ENCODE measurements at regions not wholly inside any gene's neighbourhood (a gene's known extent, or its start where the extent isn't known, plus 50 kb on each side); places are given as distances from the start of the nearest gene placed in this dataset.
A peak's percentile ranks its signal among the peaks of the same experiment; 100 is the strongest.
"Not testable (repeated sequence)": the region's sequence is repeated elsewhere in the genome, so short reads cannot be mapped to it uniquely, and the experiment has no call there.

- H3K36me3 ChIP-seq, result no peaks in the 10 kb centered on the region
- 52% methylated on average over 2 of the region's 2 CpGs for WGBS
Measured at GRCh38 chr4:22596409-22596808, 80.5 kb upstream of the ADGRA3 start.

GRCh38 chr4:22597471-22597870 is 81.6 kb upstream of the ADGRA3 start:
- no peak overlapping the region for H3K27ac ChIP-seq
- H3K9me3 ChIP-seq, result no peaks in the 10 kb centered on the region
- no peak for DNase-seq (ENCODE audit: low spot score in 2 of 2)
- no peak overlapping the region for H3K4me3 ChIP-seq
- H3K4me1 ChIP-seq, result no peaks in the 10 kb centered on the region
- no peaks in the 10 kb centered on the region for H3K36me3 ChIP-seq
- TF ChIP-seq POLR2A (IDR thresholded peaks at IDR 0.05) (no peak), CTCF (IDR thresholded peaks at IDR 0.05) (no peak), POLR2AphosphoS5 (IDR thresholded peaks at IDR 0.05) (no peak), EP300 (IDR thresholded peaks at IDR 0.05) (no peak)
- H3K27me3 ChIP-seq, result no peaks in the 10 kb centered on the region
- 94% methylated on average over 5 of the region's 5 CpGs for WGBS

More at GRCh38 chr4:22596409-22596808, 80.5 kb upstream of the ADGRA3 start:
- TF ChIP-seq POLR2AphosphoS5 (IDR thresholded peaks at IDR 0.05) (no peak), POLR2A (IDR thresholded peaks at IDR 0.05) (no peak), CTCF (IDR thresholded peaks at IDR 0.05) (no peak), EP300 (IDR thresholded peaks at IDR 0.05) (no peak)
- no peak for DNase-seq (ENCODE audit: low spot score in 2 of 2)
- Histone ChIP-seq H3K4me3 (no peak overlapping the region), H3K27me3 (no peaks in the 10 kb centered on the region), H3K4me1 (no peaks in the 10 kb centered on the region), H3K27ac (no peak overlapping the region), H3K9me3 (no peaks in the 10 kb centered on the region)

GRCh38 chr4:22598113-22599047 is 82.5 kb upstream of the ADGRA3 start:
- WGBS, result 81% methylated on average over 8 of the region's 8 CpGs
- H3K27ac ChIP-seq, H3K27me3 ChIP-seq: not testable (repeated sequence)

GRCh38 chr4:22599228-22599928 is 83.5 kb upstream of the ADGRA3 start:
- not testable (repeated sequence) for DNase-seq (ENCODE audit: low spot score in 2 of 2); H3K27me3 ChIP-seq; H3K9me3 ChIP-seq; H3K4me1 ChIP-seq; H3K36me3 ChIP-seq; H3K27ac ChIP-seq; H3K4me3 ChIP-seq
- 92% methylated on average over 21 of the region's 22 CpGs for WGBS

More at GRCh38 chr4:22598113-22599047, 82.5 kb upstream of the ADGRA3 start:
- not testable (repeated sequence) for DNase-seq (ENCODE audit: low spot score in 2 of 2); H3K36me3 ChIP-seq; H3K4me1 ChIP-seq; H3K9me3 ChIP-seq; H3K4me3 ChIP-seq

GRCh38 chr4:22599929-22600432 is 84.1 kb upstream of the ADGRA3 start:
- not testable (repeated sequence) for H3K27me3 ChIP-seq, H3K27ac ChIP-seq, H3K9me3 ChIP-seq

GRCh38 chr4:22601638-22602037 is 85.8 kb upstream of the ADGRA3 start:
- not testable (repeated sequence) for H3K27me3 ChIP-seq; H3K36me3 ChIP-seq; DNase-seq (ENCODE audit: low spot score in 2 of 2); H3K9me3 ChIP-seq; H3K27ac ChIP-seq; H3K4me1 ChIP-seq; H3K4me3 ChIP-seq
- 94% methylated on average over 3 of the region's 6 CpGs for WGBS

More at GRCh38 chr4:22599929-22600432, 84.1 kb upstream of the ADGRA3 start:
- 94% methylated on average over 8 of the region's 8 CpGs for WGBS
- H3K4me1 ChIP-seq; H3K36me3 ChIP-seq; H3K4me3 ChIP-seq; DNase-seq (ENCODE audit: low spot score in 2 of 2): not testable (repeated sequence)

- WGBS, result 29% methylated on average over 3 of the region's 3 CpGs
- TF ChIP-seq POLR2A (IDR thresholded peaks at IDR 0.05), result no peak
- no peak for TF ChIP-seq EP300 (IDR thresholded peaks at IDR 0.05)
- no peak for TF ChIP-seq POLR2AphosphoS5 (IDR thresholded peaks at IDR 0.05)
- peak in 1 of 2 donors; percentile 55 for TF ChIP-seq CTCF (IDR thresholded peaks at IDR 0.05)
- Histone ChIP-seq H3K9me3 (no peaks in the 10 kb centered on the region), H3K4me1 (no peaks in the 10 kb centered on the region), H3K27me3 (no peaks in the 10 kb centered on the region), H3K27ac (no peak overlapping the region), H3K36me3 (no peaks in the 10 kb centered on the region), H3K4me3 (no peak overlapping the region)
- DNase-seq (ENCODE audit: low spot score in 2 of 2), result no peak
Measured at GRCh38 chr4:22607382-22607781, 85.4 kb upstream of the GBA3 start.

GRCh38 chr4:22609951-22610525 is 82.7 kb upstream of the GBA3 start:
- not testable (repeated sequence) for DNase-seq (ENCODE audit: low spot score in 2 of 2); H3K36me3 ChIP-seq
- 83% methylated on average over 3 of the region's 3 CpGs for WGBS

More at GRCh38 chr4:22609951-22610525, 82.7 kb upstream of the GBA3 start:
- H3K9me3 ChIP-seq, H3K4me3 ChIP-seq, H3K27ac ChIP-seq, H3K27me3 ChIP-seq, H3K4me1 ChIP-seq: not testable (repeated sequence)

All from suprapubic skin (tissue), 4 donors.